ENCODE measurements at regions not wholly inside any gene's neighbourhood (a gene's known extent, or its start where the extent isn't known, plus 50 kb on each side); places are given as distances from the start of the nearest gene placed in this dataset.

DNA sequence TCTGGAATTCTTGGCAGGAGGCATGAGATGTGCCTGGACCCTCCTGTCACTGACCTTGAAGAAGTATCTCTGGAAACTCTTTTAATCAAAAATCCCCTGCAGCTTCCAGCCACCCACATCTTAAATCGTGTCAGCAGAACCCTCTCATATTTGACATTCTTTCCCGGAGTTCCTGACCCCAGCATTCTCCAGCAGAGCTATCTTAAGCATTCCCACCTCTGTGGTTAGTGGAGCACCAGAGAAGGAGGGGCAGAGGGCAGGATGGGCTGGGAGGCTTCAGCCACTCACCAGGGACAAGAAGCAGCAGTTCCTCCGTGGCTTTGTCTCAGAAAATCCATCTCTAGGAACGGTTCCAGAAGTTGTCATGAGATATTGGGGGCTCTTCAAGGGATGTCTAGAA lies 149.9 kb downstream of the RGS9 start:
- Histone ChIP-seq H3K9ac (ENCODE audit: low read length) (no peak overlapping the region), H3K27ac (ENCODE audit: low read length) (no peak overlapping the region), H3K4me1 (ENCODE audit: low read length) (no peaks in the 10 kb centered on the region), H3K4me2 (ENCODE audit: low read depth, low read length) (no peak overlapping the region), H3K79me2 (ENCODE audit: low read length) (no peaks in the 10 kb centered on the region), H2AFZ (ENCODE audit: low read length) (no peak overlapping the region), H3K27me3 (replicated peaks; ENCODE audit: insufficient read depth, low read length) (no peaks in the 10 kb centered on the region), H3F3A (ENCODE audit: insufficient read depth, low read length) (no peaks in the 10 kb centered on the region), H3K9me3 (replicated peaks; ENCODE audit: insufficient read depth, low read length) (no peaks in the 10 kb centered on the region), H3K36me3 (replicated peaks; ENCODE audit: insufficient read depth, low read length) (no peaks in the 10 kb centered on the region), H3K9me2 (replicated peaks; ENCODE audit: insufficient read depth, low read length) (no peaks in the 10 kb centered on the region), H4K20me1 (ENCODE audit: insufficient read depth, low read length) (no peaks in the 10 kb centered on the region), H3K4me3 (ENCODE audit: low read length) (no peak overlapping the region)
- no peak for TF ChIP-seq EZH2 (optimal IDR thresholded peaks at IDR 0.05; ENCODE audit: low read depth, low read length)
- TF ChIP-seq EZH2phosphoT487 (IDR thresholded peaks at IDR 0.05; ENCODE audit: low read length) = no peak
- TF ChIP-seq, protein P1, sequence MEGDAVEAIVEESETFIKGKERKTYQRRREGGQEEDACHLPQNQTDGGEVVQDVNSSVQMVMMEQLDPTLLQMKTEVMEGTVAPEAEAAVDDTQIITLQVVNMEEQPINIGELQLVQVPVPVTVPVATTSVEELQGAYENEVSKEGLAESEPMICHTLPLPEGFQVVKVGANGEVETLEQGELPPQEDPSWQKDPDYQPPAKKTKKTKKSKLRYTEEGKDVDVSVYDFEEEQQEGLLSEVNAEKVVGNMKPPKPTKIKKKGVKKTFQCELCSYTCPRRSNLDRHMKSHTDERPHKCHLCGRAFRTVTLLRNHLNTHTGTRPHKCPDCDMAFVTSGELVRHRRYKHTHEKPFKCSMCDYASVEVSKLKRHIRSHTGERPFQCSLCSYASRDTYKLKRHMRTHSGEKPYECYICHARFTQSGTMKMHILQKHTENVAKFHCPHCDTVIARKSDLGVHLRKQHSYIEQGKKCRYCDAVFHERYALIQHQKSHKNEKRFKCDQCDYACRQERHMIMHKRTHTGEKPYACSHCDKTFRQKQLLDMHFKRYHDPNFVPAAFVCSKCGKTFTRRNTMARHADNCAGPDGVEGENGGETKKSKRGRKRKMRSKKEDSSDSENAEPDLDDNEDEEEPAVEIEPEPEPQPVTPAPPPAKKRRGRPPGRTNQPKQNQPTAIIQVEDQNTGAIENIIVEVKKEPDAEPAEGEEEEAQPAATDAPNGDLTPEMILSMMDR (IDR thresholded peaks at IDR 0.05; ENCODE audit: low read length) = no peak
- DNase-seq = no peak

DNA sequence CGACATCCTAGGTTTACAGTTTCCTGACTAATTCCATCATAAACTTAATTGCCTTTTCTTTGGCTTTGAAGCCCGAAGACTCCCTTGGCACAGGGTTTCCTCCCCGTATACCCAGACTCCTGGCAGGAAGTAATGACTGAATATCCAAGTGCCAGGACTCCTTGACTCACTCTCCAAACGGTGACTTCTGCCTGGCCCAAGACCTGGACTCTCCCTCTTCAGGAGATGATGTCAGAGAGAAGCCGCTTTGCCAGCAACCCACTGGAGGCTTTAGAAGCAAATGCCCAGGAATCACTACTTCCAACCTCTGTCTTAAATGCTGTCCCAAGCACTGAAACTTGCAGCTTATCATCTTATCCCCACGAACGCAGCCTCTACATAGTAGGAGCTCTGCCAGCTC lies 146.5 kb downstream of the RGS9 start:
- no peaks in the 10 kb centered on the region for H3K27me3 ChIP-seq (replicated peaks; ENCODE audit: insufficient read depth, low read length)
- no peak overlapping the region for H3K9ac ChIP-seq (ENCODE audit: low read length)
- no peaks in the 10 kb centered on the region for H3K9me3 ChIP-seq (replicated peaks; ENCODE audit: insufficient read depth, low read length)
- H3K79me2 ChIP-seq (ENCODE audit: low read length) = no peaks in the 10 kb centered on the region
- H3K27ac ChIP-seq (ENCODE audit: low read length) = no peak overlapping the region
- TF ChIP-seq, protein P1 (IDR thresholded peaks at IDR 0.05; ENCODE audit: low read length) = no peak
- no peak for TF ChIP-seq EZH2phosphoT487 (IDR thresholded peaks at IDR 0.05; ENCODE audit: low read length)
- TF ChIP-seq EZH2 (optimal IDR thresholded peaks at IDR 0.05; ENCODE audit: low read depth, low read length) = no peak
- H4K20me1 ChIP-seq (ENCODE audit: insufficient read depth, low read length) = no peaks in the 10 kb centered on the region
- no peak overlapping the region for H3K4me2 ChIP-seq (ENCODE audit: low read depth, low read length)
- H3F3A ChIP-seq (ENCODE audit: insufficient read depth, low read length) = no peaks in the 10 kb centered on the region
- no peaks in the 10 kb centered on the region for H3K36me3 ChIP-seq (replicated peaks; ENCODE audit: insufficient read depth, low read length)
- H3K4me1 ChIP-seq (ENCODE audit: low read length) = no peaks in the 10 kb centered on the region
- H3K9me2 ChIP-seq (replicated peaks; ENCODE audit: insufficient read depth, low read length) = no peaks in the 10 kb centered on the region
- no peak overlapping the region for H3K4me3 ChIP-seq (ENCODE audit: low read length)
- no peak overlapping the region for H2AFZ ChIP-seq (ENCODE audit: low read length)
- no peak for DNase-seq

DNA sequence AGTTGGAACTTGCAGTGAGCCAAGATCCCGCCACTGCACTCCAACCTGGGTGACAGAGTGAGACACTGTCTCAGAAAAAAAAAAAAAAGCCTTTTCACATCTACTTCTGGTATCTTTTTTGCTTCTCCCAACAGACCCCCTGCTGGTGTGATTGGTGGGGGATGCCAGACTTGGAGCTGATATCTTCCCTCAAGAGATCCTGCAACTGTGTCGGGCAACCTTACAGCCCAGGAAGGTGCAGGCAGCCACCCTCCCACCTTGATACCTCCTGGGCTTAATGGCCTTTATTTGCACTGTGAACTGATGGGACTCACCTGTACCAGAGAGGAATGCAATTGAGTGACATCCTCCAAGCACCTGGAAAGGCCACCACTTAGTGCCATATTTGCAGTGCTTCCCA lies 142.3 kb downstream of the RGS9 start:
- H3F3A ChIP-seq (ENCODE audit: insufficient read depth, low read length) = no peaks in the 10 kb centered on the region
- no peak overlapping the region for H3K4me2 ChIP-seq (ENCODE audit: low read depth, low read length)
- no peak for DNase-seq
- no peaks in the 10 kb centered on the region for H4K20me1 ChIP-seq (ENCODE audit: insufficient read depth, low read length)
- H3K9me2 ChIP-seq (replicated peaks; ENCODE audit: insufficient read depth, low read length) = no peaks in the 10 kb centered on the region
- no peak overlapping the region for H3K9ac ChIP-seq (ENCODE audit: low read length)
- 0 out of 2 replicates have a peak, but pooled peaks cover 4% of the 10 kb centered on the region for H3K4me1 ChIP-seq (ENCODE audit: low read length)
- TF ChIP-seq, protein P1 (IDR thresholded peaks at IDR 0.05; ENCODE audit: low read length) = no peak
- TF ChIP-seq EZH2phosphoT487 (IDR thresholded peaks at IDR 0.05; ENCODE audit: low read length) = no peak
- TF ChIP-seq EZH2 (optimal IDR thresholded peaks at IDR 0.05; ENCODE audit: low read depth, low read length) = no peak
- no peak overlapping the region for H3K4me3 ChIP-seq (ENCODE audit: low read length)
- H2AFZ ChIP-seq (ENCODE audit: low read length) = no peak overlapping the region
- no peaks in the 10 kb centered on the region for H3K79me2 ChIP-seq (ENCODE audit: low read length)
- H3K27ac ChIP-seq (ENCODE audit: low read length) = no peak overlapping the region
- no peaks in the 10 kb centered on the region for H3K9me3 ChIP-seq (replicated peaks; ENCODE audit: insufficient read depth, low read length)
- no peaks in the 10 kb centered on the region for H3K36me3 ChIP-seq (replicated peaks; ENCODE audit: insufficient read depth, low read length)
- H3K27me3 ChIP-seq (replicated peaks; ENCODE audit: insufficient read depth, low read length) = no peaks in the 10 kb centered on the region
